Muscle of arm (tissue), 1 donor: ENCODE measurements at regions not wholly inside any gene's neighbourhood (a gene's known extent, or its start where the extent isn't known, plus 50 kb on each side); places are given as distances from the start of the nearest gene placed in this dataset.

Experiments used
- DNase-seq: peaks from one replicate; pipeline ENCODE4 v3.0.0-alpha.2; 2013

DNA sequence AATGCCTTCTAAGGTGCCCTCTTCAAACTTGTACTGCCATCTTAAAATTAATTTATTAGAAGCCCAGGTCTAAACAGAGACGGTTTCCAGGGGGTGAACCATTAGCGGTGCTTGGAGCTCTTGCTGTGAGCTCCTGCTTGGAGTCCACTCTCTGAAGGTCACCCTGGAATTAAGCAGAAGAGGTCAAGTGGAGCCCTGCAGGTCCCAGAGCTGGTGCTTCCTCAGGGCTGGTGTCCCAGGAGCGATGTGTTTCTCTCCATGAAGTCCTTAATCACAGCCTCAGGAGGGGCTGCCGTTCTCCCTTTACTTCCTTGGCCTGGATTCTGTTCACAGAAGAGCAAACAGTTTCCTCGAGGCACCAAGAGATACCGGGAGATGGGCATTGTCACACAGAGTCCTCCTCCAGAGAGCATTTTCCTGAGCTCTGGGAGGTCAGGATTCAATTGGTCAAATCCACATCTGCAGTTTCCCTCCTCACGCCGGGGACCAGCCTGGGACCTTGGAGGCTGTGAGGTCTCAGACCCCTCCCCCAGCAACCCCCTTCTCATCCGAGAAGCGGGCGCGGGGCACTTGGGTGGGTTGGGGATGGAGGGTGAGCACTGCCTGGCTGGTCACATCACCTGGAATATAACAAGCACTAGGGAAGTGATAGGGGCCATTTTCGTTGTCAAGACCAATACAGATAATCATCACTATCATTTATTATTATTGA is 310.4 kb downstream of the AJAP1 start:
- DNase-seq = no peak

- DNase-seq = no peak
Measured at GRCh38 chr1:4963251-4963650, 308.8 kb downstream of the AJAP1 start.

- no peak for DNase-seq
Measured at GRCh38 chr1:4962836-4963235, 308.4 kb downstream of the AJAP1 start.

DNA sequence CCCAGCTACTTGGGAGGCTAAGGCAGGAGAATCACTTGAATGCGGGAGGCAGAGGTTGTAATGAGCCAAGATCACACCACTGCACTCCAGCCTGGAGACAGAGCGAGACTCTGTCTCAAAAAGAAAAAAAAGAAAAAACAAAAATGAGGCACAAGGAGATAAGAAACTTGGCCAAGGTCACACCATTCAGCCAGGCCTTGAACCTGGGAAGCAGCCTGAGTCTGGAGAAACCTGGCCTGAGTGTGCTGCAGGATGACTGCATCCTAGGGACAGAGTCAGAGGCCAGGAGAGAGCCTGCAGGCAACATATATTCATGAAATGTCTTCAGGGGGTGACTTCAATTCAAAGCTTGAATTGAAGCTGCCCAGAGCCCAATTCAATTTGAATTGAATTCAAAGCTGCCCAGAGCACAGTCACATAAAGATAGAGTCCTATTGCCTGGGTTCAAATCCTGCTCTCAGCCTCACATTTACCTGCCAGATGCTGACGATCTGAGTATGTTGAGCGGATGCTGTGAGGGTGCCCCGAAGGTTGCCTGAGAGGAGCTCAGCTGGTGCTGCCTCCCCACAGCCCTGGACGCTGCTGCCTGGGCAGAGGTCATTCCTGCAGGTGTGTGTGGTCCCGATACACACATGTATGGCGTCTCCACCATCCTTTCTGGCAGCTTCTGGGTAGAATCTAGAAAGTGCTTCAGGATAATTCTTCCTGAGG is 307.7 kb downstream of the AJAP1 start:
- DNase-seq = no peak

- DNase-seq = no peak
Measured at GRCh38 chr1:4960782-4961475, 306.5 kb downstream of the AJAP1 start.

DNA sequence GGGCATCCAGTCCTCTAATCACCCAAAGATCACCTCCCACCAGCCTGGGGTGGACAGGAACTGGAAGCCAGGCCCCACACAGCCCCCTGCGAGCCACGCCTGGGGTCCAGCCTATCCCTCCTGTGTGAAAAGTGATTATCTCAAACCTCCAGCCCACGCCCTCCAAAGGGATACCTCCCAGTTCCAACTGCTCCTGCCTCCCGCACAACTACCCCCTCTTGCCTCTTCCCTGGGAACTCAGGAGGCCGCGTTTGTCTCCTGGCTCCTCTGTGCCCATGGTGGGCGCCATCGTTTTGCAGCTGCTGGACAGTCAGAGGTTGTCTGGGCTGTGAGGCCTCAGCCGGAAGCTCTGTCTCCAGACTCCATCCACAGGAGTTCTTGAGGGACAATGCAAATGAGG is 305.9 kb downstream of the AJAP1 start:
- DNase-seq = no peak

- DNase-seq = no peak
Measured at GRCh38 chr1:4959216-4959615, 304.8 kb downstream of the AJAP1 start.

DNA sequence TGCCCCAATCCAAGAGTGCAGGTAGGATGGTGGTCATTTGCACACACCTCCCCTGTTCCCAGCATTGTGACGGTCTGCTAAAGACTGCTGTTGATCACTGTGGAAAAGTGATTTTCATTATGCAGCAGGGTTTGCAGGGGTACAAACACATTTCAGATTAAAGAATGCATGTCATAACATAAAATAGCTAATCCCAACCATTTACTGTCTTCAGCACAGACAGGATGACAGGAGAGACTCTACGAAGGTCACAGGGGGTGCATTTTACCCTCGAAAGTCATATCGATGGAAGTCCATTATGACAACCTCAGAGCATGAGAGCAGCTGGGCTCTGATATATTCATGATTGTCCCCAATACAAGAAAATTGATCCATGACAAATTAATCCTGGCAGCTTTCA is 302.6 kb downstream of the AJAP1 start:
- no peak for DNase-seq

DNA sequence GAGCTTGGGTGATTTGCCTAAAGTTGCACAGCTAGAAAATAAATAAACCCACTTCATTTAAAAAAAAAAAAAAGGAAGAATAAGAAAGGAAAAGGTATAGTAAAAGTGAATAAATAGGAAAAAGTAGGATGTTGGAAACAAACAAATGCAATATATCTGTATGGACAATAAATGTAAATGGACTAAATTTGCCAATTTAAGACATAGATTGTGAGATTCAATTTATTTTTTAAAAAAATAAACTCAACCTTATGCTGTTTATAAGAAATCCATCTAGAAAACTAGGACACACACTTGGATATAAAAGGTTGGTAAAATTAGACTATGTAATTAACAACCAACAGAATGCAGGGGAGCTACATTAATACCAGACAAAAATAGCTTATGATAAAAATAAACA is 300.0 kb downstream of the AJAP1 start:
- DNase-seq = no peak

GRCh38 chr1:4951601-4952000 is 297.2 kb downstream of the AJAP1 start:
- no peak for DNase-seq

GRCh38 chr1:4946343-4946742 is 291.9 kb downstream of the AJAP1 start:
- DNase-seq = no peak

- no peak for DNase-seq
Measured at GRCh38 chr1:4944911-4945310, 290.5 kb downstream of the AJAP1 start.

- no peak for DNase-seq
Measured at GRCh38 chr1:4944072-4944471, 289.7 kb downstream of the AJAP1 start.

- no peak for DNase-seq
Measured at GRCh38 chr1:4939266-4939665, 284.9 kb downstream of the AJAP1 start.

DNA sequence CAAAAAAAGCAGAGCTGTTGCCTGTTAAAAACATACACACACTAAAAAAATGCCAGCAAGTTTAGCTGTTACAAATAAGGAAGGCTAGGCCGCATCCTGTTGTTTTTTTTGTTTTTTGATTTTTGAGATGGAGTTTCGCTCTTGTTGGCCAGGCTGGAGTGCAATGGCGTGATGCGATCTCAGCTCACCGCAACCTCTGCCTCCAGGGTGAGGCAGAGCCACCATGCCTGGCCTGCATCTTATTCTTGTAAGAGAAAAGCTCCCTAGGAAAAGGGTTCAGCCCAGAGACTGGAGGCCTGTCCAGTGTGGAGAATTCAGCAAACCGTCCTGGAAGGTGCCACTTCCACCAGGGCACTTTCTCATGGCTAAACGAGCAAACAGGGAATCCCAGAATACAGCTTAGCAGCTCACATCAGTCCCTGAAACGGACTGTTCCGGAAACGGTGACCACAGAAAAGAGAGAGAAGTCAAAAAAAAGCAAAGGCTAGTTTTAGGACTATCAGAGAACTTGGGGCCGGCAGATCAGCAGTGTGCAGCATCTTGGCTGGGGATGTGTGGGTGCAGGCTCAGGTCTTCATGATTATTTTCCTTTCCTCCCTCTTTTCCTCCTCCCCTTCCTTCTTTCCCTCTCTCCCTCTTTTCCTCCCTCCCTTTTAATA is 283.6 kb downstream of the AJAP1 start:
- no peak for DNase-seq

- DNase-seq = no peak
Measured at GRCh38 chr1:4935807-4936206, 281.4 kb downstream of the AJAP1 start.

DNA sequence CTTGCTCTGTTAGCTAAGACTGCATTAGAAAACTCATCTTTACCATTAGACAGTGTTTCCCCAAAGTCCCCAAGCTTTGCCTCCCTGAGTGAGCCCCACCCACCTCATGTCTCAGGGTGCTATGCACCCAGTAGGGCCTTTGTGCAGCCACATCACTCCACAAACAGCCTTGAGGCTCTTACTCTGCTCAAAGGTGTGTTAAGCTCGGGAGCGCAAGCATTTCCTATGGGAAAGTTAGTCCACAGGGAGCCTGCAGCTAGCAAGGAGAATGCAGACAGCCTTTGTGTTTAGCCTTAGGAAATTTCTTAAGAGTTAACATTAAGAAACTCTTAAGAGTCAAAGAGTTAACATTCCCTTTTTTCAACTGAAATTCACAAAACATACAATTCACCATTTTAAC is 278.8 kb downstream of the AJAP1 start:
- DNase-seq = no peak

- DNase-seq = no peak
Measured at GRCh38 chr1:4932311-4933030, 278.1 kb downstream of the AJAP1 start.

DNA sequence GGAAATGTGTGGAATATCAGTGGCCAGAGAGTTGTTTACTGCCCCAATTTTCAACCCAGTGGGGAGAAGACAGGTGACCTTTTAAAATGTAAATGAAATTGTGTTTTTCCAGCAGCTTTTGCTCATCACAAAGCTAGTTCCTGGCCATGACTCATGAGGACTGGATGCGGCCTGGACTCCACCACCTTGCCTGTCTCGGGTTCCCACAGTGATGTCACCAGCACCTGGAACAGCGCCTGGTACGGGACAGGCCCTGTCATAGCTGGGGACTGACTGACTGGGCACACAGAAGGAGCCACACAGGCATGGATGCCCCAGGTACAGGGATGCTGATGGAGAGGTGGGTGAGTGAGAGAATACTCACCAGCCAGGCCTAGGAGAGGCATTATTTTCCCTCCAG is 277.1 kb downstream of the AJAP1 start:
- no peak for DNase-seq

GRCh38 chr1:4928186-4928585 is 273.8 kb downstream of the AJAP1 start:
- DNase-seq = no peak

DNA sequence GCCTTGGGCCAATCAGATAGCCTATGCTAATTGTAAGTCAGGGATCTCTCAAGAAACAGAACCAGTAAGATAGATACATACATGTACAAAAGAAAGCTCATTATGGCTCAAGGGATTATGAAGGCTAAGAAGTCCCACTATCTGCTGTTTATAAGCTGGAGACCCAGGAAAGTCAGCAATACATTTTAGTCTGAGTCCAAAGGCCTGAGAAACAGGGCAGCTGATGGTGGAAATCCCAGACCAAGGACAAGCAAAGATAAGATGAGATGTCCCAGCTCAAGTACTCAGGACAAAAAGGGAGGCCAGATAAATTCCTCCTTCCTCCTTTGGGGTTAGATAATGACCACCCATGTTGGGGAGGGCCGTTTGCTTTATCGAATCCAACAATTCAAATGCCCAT is 269.9 kb downstream of the AJAP1 start:
- DNase-seq = no peak

DNA sequence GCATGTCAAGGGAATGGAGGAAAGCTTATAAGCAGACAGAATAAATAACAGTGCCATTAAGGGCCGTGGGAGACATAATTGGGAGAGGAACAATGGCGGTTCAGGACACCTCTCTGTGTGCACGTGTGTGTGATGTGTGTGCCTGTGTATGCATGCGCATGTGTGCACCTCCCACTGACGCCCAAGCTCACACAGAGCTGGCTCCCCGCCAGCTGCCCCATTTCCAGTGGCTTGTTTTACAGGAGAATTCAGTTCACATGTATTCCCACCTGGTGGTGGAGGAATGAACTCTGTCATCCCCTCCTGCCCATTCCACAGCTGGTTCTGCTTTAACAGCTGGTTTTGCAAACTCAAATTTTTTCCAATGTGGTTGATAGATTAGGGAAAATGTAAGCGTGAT is 262.2 kb downstream of the AJAP1 start:
- DNase-seq = no peak
